HepG2 (cell line): ENCODE measurements at regions not wholly inside any gene's neighbourhood (a gene's known extent, or its start where the extent isn't known, plus 50 kb on each side); places are given as distances from the start of the nearest gene placed in this dataset.

Experiments
- ATAC-seq: fragments of 200-7000 bp; cut with Tn5 transposase; 3 replicates; pipeline ENCODE4 v1.9.1; 2020; ENCODE audit warnings: mild to moderate bottlenecking, moderate library complexity
- BruUV-seq: library from RNA; stranded (reverse); fragments of 400-500 nt; replicated peaks from 2 replicates; lab custom pipeline; 2021; lab: Mats Ljungman, UMichigan
- CTCF ChIA-PET: fragments of 300-600 bp; formaldehyde crosslinking; extraction: SDS; loops from one replicate; lab custom pipeline; 2021; ENCODE audit warnings: low total read pairs, inconsistent platforms, low intra/inter-chr PET ratio; lab: Yijun Ruan, JAX
- POLR2A ChIA-PET: fragments of 350-600 bp; sonication (Branson Sonifier 250); formaldehyde crosslinking; loops from one replicate; lab custom pipeline; 2020; ENCODE audit warnings: antibody characterized with exemption, inconsistent platforms; lab: Yijun Ruan, JAX
- DNase-seq: peaks from one replicate; pipeline ENCODE4 v3.0.0-alpha.2; 2015; ENCODE audit warnings: low spot score
- FAIRE-seq: peaks from 3 replicates; lab custom pipeline; 2011; peaks lifted over from hg19 to GRCh38; lab: Jason Lieb, UNC
- H2AFZ ChIP-seq: one replicate; pipeline ENCODE4 v1.6.1; 2011; ENCODE audit warnings: low read length, inconsistent platforms
- H3K27ac ChIP-seq: fragments of 300-600 bp; 3 replicates; pipeline ENCODE4 v1.8.0; 2011; ENCODE audit warnings: mixed run types, mild to moderate bottlenecking, mixed read lengths, low read length, inconsistent platforms; ENCODE audit not compliant: insufficient read depth; ENCODE audit errors: extremely low read length
- H3K27me3 ChIP-seq, 2 experiments: fragments of 200-600 bp in 1 of 2; 2 replicates in 1 of 2; 3 replicates in 1 of 2; pipeline versions ENCODE4 v1.6.0 to v1.8.0; 2011; ENCODE audit warnings: low read length in 2 of 2, mild to moderate bottlenecking in 2 of 2, moderate library complexity in 2 of 2, inconsistent platforms in 1 of 2; ENCODE audit not compliant: insufficient read depth in 2 of 2, control insufficient read depth in 1 of 2
- H3K36me3 ChIP-seq, 2 experiments: fragments of 200-600 bp in 1 of 2; replicated peaks in 1 of 2; 2 replicates in 1 of 2; 3 replicates in 1 of 2; pipeline versions ENCODE4 v1.5.1 to v1.8.0; 2011; ENCODE audit warnings: low read length in 2 of 2, inconsistent platforms in 1 of 2; ENCODE audit not compliant: insufficient read depth in 2 of 2, control insufficient read depth in 1 of 2
- H3K4me1 ChIP-seq: 2 replicates; pipeline ENCODE4 v1.5.1; 2012; ENCODE audit warnings: low read length, inconsistent platforms; ENCODE audit not compliant: insufficient read depth
- H3K4me2 ChIP-seq: 2 replicates; pipeline ENCODE4 v1.6.0; 2011; ENCODE audit warnings: low read depth, low read length, inconsistent platforms
- H3K4me3 ChIP-seq, 3 experiments: fragments of 200-600 bp in 1 of 3; sonication (generic), shearing (Covaris generic) in 1 of 3; replicated peaks in 1 of 3; 2 replicates each; pipeline ENCODE4 v1.5.1; 2011 to 2016; ENCODE audit warnings: low read length in 3 of 3, inconsistent platforms in 2 of 3, low read depth in 2 of 3, mild to moderate bottlenecking in 2 of 3, control low read depth in 1 of 3, mixed read lengths in 1 of 3; ENCODE audit not compliant: insufficient read depth in 1 of 3
- H3K79me2 ChIP-seq: one replicate; pipeline ENCODE4 v1.6.1; 2011; ENCODE audit warnings: low read length, inconsistent platforms; ENCODE audit not compliant: insufficient read depth
- H3K9ac ChIP-seq: 2 replicates; pipeline ENCODE4 v1.6.0; 2011; ENCODE audit warnings: mild to moderate bottlenecking, low read depth, low read length, inconsistent platforms; ENCODE audit not compliant: insufficient read depth
- H3K9me3 ChIP-seq: 2 replicates; pipeline ENCODE4 v1.5.1; 2012; ENCODE audit warnings: mild to moderate bottlenecking, low read length
- H4K20me1 ChIP-seq: 2 replicates; pipeline ENCODE4 v1.6.0; 2011; ENCODE audit warnings: inconsistent platforms, mild to moderate bottlenecking, low read length, moderate library complexity; ENCODE audit not compliant: insufficient read depth
- MAZ ChIP-seq, 2 experiments: sonication (generic) in 1 of 2; formaldehyde crosslinking in 1 of 2; IDR thresholded peaks; 2 replicates each; pipeline versions ENCODE4 v1.5.0 to v1.6.1; 2012 to 2020; ENCODE audit warnings: low read depth in 2 of 2, mild to moderate bottlenecking in 2 of 2, borderline replicate concordance in 1 of 2, improper control_type of control experiment in 1 of 2, low read length in 1 of 2, missing genetic modification reagents in 1 of 2, moderate library complexity in 1 of 2
- NFAT5 ChIP-seq: sonication (generic); formaldehyde crosslinking; IDR thresholded peaks from 2 replicates; pipeline ENCODE4 v1.4.0; 2020; ENCODE audit warnings: missing genetic modification reagents
- NFE2 ChIP-seq: sonication (generic); formaldehyde crosslinking; IDR thresholded peaks from 2 replicates; pipeline ENCODE4 v1.4.0; 2020; ENCODE audit warnings: missing genetic modification reagents
- SNAPC2 ChIP-seq: sonication (generic); formaldehyde crosslinking; IDR thresholded peaks from 2 replicates; pipeline ENCODE4 v1.8.1; 2022; ENCODE audit warnings: mild to moderate bottlenecking, missing genetic modification reagents
- SRSF1 ChIP-seq: fragments of 200-400 bp; formaldehyde crosslinking; optimal IDR thresholded peaks from 2 replicates; pipeline ENCODE3; 2017; ENCODE audit warnings: mild to moderate bottlenecking, low read depth, low read length, moderate library complexity
- ZFP37 ChIP-seq: sonication (generic); formaldehyde crosslinking; IDR thresholded peaks from 2 replicates; pipeline ENCODE4 v1.4.0; 2020; ENCODE audit warnings: missing genetic modification reagents, borderline replicate concordance
- ZNF543 ChIP-seq: sonication (generic); formaldehyde crosslinking; IDR thresholded peaks from 2 replicates; pipeline ENCODE4 v1.4.0; 2020; ENCODE audit warnings: mild to moderate bottlenecking, missing genetic modification reagents
- WGBS: methylation state at CpG from one replicate; pipeline ENCODE4 v1.1.6; 2017; ENCODE audit warnings: low lambda C conversion rate; 5-methylcytosine and 5-hydroxymethylcytosine counted together
- in situ Hi-C: cut with HindIII; loops from 2 replicates; pipeline ENCODE4 v1.10.0; 2017; ENCODE audit warnings: low pct_unique_long_range_greater_than_20kb; ENCODE audit not compliant: extremely low pct_ligation_motif_present
- intact Hi-C: fragments of 100-400 bp; cut with micrococcal nuclease; formaldehyde crosslinking; loops from one replicate; pipeline ENCODE4 v1.10.0; 2022; ENCODE audit not compliant: unreplicated experiment

- TF ChIP-seq NFAT5 (CRISPR knock-in tag) (no peak), SNAPC2 (CRISPR knock-in tag) (no peak), SRSF1 (no peak), NFE2 (CRISPR knock-in tag) (no peak), ZFP37 (CRISPR knock-in tag) (no peak)
These were observed 850.2 kb upstream of the CELF4 start (continued) for GRCh38 chr18:38415811-38416210.

- no peaks in the 10 kb centered on the region for H3K36me3 ChIP-seq
- intact Hi-C loops = no loop called here
- BruUV-seq = no TSS peak
- no peaks in the 10 kb centered on the region for H3K4me1 ChIP-seq
- no peak for TF ChIP-seq MAZ (IDR thresholded peaks at IDR 0.05; ENCODE audit: borderline replicate concordance, low read depth, low read length)
- TF ChIP-seq MAZ (CRISPR knock-in tag; IDR thresholded peaks at IDR 0.05; ENCODE audit: low read depth) = no peak
- TF ChIP-seq ZNF543 (CRISPR knock-in tag) = no peak
- TF ChIP-seq, all 625 proteins: peak for 0
- H3K27me3 ChIP-seq = peaks cover 0 to 1% of the 10 kb centered on the region in 2 experiments; a peak in 1 of 5 replicates
- FAIRE-seq = no peak
- H4K20me1 ChIP-seq = no peaks in the 10 kb centered on the region
- no peak for ATAC-seq
- no peak for DNase-seq
- H3K4me3 ChIP-seq = no peak overlapping the region
- no peaks in the 10 kb centered on the region for H3K9me3 ChIP-seq
- CTCF ChIA-PET = no interaction called here
- in situ Hi-C loops = no loop called here
- H2AFZ ChIP-seq = no peak overlapping the region
- no peak overlapping the region for H3K27ac ChIP-seq
- POLR2A ChIA-PET = no interaction called here
- WGBS = 12% methylated on average over 2 of the region's 2 CpGs
- no peak overlapping the region for H3K9ac ChIP-seq
- H3K79me2 ChIP-seq = no peaks in the 10 kb centered on the region
- H3K4me2 ChIP-seq = no peak overlapping the region
These were observed 847.6 kb upstream of the CELF4 start for GRCh38 chr18:38413193-38413592.
